Activated B cell treated with CpG ODN at 0.5 μM for 24 hours (primary cell): ENCODE measurements at regions not wholly inside any gene's neighbourhood (a gene's known extent, or its start where the extent isn't known, plus 50 kb on each side); places are given as distances from the start of the nearest gene placed in this dataset.

Experiments used
- ATAC-seq: fragments of 200-7000 bp; cut with Tn5 transposase; one replicate; pipeline ENCODE4 v1.10.0; 2021; ENCODE audit warnings: low read depth, mild to moderate bottlenecking, moderate library complexity
- CTCF ChIA-PET: fragments of 350-600 bp; sonication (Branson Sonifier 250); formaldehyde crosslinking; loops from one replicate; lab custom pipeline; 2021; ENCODE audit warnings: antibody characterized with exemption; lab: Charles Lee
- POLR2A ChIA-PET: fragments of 350-600 bp; sonication (Branson Sonifier 250); formaldehyde crosslinking; loops from one replicate; lab custom pipeline; 2021; ENCODE audit warnings: antibody characterized with exemption; lab: Charles Lee
- DNase-seq: peaks from one replicate; pipeline ENCODE4 v3.0.0; 2022
- H3K27ac Mint-ChIP-seq: one replicate; pipeline ENCODE4 v1.8.0; 2020; ENCODE audit warnings: mixed read lengths
- H3K27me3 Mint-ChIP-seq: one replicate; pipeline ENCODE4 v1.8.0; 2021; ENCODE audit warnings: mixed read lengths
- H3K36me3 Mint-ChIP-seq: one replicate; pipeline ENCODE4 v1.8.0; 2021; ENCODE audit warnings: low read depth, mixed read lengths
- H3K4me1 Mint-ChIP-seq: one replicate; pipeline ENCODE4 v1.8.0; 2021; ENCODE audit warnings: mixed read lengths
- H3K4me3 Mint-ChIP-seq: one replicate; pipeline ENCODE4 v1.8.0; 2020; ENCODE audit warnings: mild to moderate bottlenecking, mixed read lengths
- H3K9me3 Mint-ChIP-seq: one replicate; pipeline ENCODE4 v1.8.0; 2020; ENCODE audit warnings: mixed read lengths
- intact Hi-C: fragments of 100-400 bp; cut with micrococcal nuclease; formaldehyde crosslinking; loops from one replicate; pipeline ENCODE4 v1.15.1; 2024
- TF ChIP-seq, protein P1 (sequence below): fragments of 200-600 bp; IDR thresholded peaks from one replicate; pipeline ENCODE4 v1.8.0; 2022; ENCODE audit warnings: antibody characterized with exemption, mild to moderate bottlenecking

GRCh38 chr1:168979276-168979675 is 127.2 kb upstream of the ATP1B1 start:
- Mint-ChIP-seq H3K27ac (no peak overlapping the region), H3K36me3 (no peaks in the 10 kb centered on the region), H3K27me3 (peaks cover 4% of the 10 kb centered on the region), H3K4me3 (no peak overlapping the region), H3K4me1 (no peaks in the 10 kb centered on the region), H3K9me3 (peaks cover 2% of the 10 kb centered on the region)
- intact Hi-C loops, result no loop called here
- DNase-seq (no peak), ATAC-seq (no peak)
- TF ChIP-seq, protein P1, sequence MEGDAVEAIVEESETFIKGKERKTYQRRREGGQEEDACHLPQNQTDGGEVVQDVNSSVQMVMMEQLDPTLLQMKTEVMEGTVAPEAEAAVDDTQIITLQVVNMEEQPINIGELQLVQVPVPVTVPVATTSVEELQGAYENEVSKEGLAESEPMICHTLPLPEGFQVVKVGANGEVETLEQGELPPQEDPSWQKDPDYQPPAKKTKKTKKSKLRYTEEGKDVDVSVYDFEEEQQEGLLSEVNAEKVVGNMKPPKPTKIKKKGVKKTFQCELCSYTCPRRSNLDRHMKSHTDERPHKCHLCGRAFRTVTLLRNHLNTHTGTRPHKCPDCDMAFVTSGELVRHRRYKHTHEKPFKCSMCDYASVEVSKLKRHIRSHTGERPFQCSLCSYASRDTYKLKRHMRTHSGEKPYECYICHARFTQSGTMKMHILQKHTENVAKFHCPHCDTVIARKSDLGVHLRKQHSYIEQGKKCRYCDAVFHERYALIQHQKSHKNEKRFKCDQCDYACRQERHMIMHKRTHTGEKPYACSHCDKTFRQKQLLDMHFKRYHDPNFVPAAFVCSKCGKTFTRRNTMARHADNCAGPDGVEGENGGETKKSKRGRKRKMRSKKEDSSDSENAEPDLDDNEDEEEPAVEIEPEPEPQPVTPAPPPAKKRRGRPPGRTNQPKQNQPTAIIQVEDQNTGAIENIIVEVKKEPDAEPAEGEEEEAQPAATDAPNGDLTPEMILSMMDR, result no peak
- POLR2A ChIA-PET, result no interaction called here
- CTCF ChIA-PET, result no interaction called here

- TF ChIP-seq, protein P1, result no peak
- H3K4me3 Mint-ChIP-seq, result no peak overlapping the region
- H3K9me3 Mint-ChIP-seq, result peaks cover 2% of the 10 kb centered on the region
- intact Hi-C loops, result no loop called here
- H3K36me3 Mint-ChIP-seq, result no peaks in the 10 kb centered on the region
- no peak for ATAC-seq
- ChIA-PET CTCF (no interaction called here), POLR2A (no interaction called here)
- no peak for DNase-seq
- H3K4me1 Mint-ChIP-seq, result no peaks in the 10 kb centered on the region
- peaks cover 7% of the 10 kb centered on the region for H3K27me3 Mint-ChIP-seq
- no peak overlapping the region for H3K27ac Mint-ChIP-seq
Measured at GRCh38 chr1:168980180-168980579, 126.3 kb upstream of the ATP1B1 start.

DNA sequence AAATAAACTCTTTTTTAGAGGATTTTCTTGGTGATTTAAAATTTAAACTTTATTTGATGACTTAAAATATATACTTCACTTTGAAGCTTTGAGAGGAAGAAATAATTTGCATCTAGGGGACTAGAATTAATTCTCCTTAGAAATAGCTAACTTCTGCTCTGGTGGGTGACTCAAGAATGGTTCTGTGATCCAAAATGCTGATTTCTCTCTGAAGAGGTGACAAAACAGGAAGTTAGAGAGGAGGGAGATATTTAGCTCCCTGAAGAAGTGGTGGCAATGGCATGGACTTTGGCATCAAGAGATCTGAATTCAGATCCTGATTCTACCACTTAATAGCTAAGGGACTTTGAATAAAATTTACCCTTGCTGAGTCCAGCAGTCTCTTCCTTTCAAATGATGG is 125.8 kb upstream of the ATP1B1 start:
- ChIA-PET POLR2A (no interaction called here), CTCF (no interaction called here)
- no peaks in the 10 kb centered on the region for H3K36me3 Mint-ChIP-seq
- ATAC-seq (no peak), DNase-seq (no peak)
- no peak overlapping the region for H3K4me3 Mint-ChIP-seq
- TF ChIP-seq, protein P1, result no peak
- H3K9me3 Mint-ChIP-seq, result peaks cover 2% of the 10 kb centered on the region
- H3K4me1 Mint-ChIP-seq, result no peaks in the 10 kb centered on the region
- H3K27me3 Mint-ChIP-seq, result peaks cover 7% of the 10 kb centered on the region
- no peak overlapping the region for H3K27ac Mint-ChIP-seq
- intact Hi-C loops, result no loop called here

GRCh38 chr1:168982778-168983177 is 123.7 kb upstream of the ATP1B1 start:
- no peak for DNase-seq
- H3K27ac Mint-ChIP-seq, result no peak overlapping the region
- H3K4me1 Mint-ChIP-seq, result no peaks in the 10 kb centered on the region
- intact Hi-C loops, result no loop called here
- H3K36me3 Mint-ChIP-seq, result no peaks in the 10 kb centered on the region
- POLR2A ChIA-PET, result no interaction called here
- ATAC-seq, result no peak
- peaks cover 2% of the 10 kb centered on the region for H3K9me3 Mint-ChIP-seq
- peaks cover 15% of the 10 kb centered on the region for H3K27me3 Mint-ChIP-seq
- H3K4me3 Mint-ChIP-seq, result no peak overlapping the region
- CTCF ChIA-PET, result no interaction called here
- TF ChIP-seq, protein P1, result no peak

DNA sequence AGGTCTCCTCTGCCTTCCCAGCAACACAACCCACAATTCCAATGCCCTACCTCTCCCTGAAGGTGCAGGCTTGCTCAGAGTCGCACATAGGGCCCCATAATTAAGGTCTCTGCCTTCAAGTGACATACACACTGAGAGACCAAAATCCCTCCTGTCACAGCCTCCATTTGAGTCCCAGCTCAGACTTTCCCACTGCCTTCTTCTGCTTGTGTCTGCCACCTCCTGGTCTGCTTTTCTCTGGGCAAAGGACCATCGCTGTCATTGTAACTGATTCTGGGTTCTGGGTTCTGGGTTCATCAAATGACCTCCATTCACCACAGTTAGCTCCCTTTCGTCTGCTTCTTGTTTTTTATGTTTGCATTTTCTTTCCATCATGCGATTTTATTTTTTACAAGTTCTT is 119.2 kb upstream of the ATP1B1 start:
- DNase-seq, result no peak
- Mint-ChIP-seq H3K9me3 (no peaks in the 10 kb centered on the region), H3K27ac (no peak overlapping the region), H3K4me3 (no peak overlapping the region), H3K4me1 (no peaks in the 10 kb centered on the region), H3K27me3 (peaks cover 16% of the 10 kb centered on the region), H3K36me3 (no peaks in the 10 kb centered on the region)
- intact Hi-C loops, result no loop called here
- ChIA-PET CTCF (no interaction called here), POLR2A (no interaction called here)
- no peak for ATAC-seq
- TF ChIP-seq, protein P1, result no peak
